Ramos (cell line): ENCODE measurements at regions not wholly inside any gene's neighbourhood (a gene's known extent, or its start where the extent isn't known, plus 50 kb on each side); places are given as distances from the start of the nearest gene placed in this dataset.

Source experiments
- in situ Hi-C: fragments of 300-500 bp; cut with MboI; formaldehyde crosslinking; loops from one replicate; pipeline ENCODE4 v1.14.3; 2022; ENCODE audit warnings: low sequenced_read_pairs; ENCODE audit not compliant: unreplicated experiment

- in situ Hi-C loops, result loop anchor here (25.0 kb wide), 1 partner anchor 96 kb away; no protein-coding TSS in a partner anchor
These were observed 437.5 kb downstream of the FGF9 start for GRCh38 chr13:22108283-22108942.

- in situ Hi-C loops, result loop anchor here (25.0 kb wide), 1 partner anchor 97 kb away; no protein-coding TSS in a partner anchor
These were observed 438.1 kb downstream of the FGF9 start for GRCh38 chr13:22108979-22109378.

- in situ Hi-C loops, result loop anchor here (25.0 kb wide), 1 partner anchor 98 kb away; no protein-coding TSS in a partner anchor
These were observed 439.5 kb downstream of the FGF9 start for GRCh38 chr13:22110368-22110767.

GRCh38 chr13:22111152-22111783, 440.4 kb downstream of the FGF9 start:
- in situ Hi-C loops, result loop anchor here (25.0 kb wide), 1 partner anchor 99 kb away; no protein-coding TSS in a partner anchor

- in situ Hi-C loops, result loop anchor here (25.0 kb wide), 1 partner anchor 100 kb away; no protein-coding TSS in a partner anchor
These were observed 441.1 kb downstream of the FGF9 start for GRCh38 chr13:22111961-22112360.

- in situ Hi-C loops, result loop anchor here (25.0 kb wide), 1 partner anchor 101 kb away; no protein-coding TSS in a partner anchor
These were observed 442.3 kb downstream of the FGF9 start for GRCh38 chr13:22112956-22113745.

- in situ Hi-C loops, result loop anchor here (25.0 kb wide), 1 partner anchor 102 kb away; no protein-coding TSS in a partner anchor
These were observed 443.9 kb downstream of the FGF9 start for GRCh38 chr13:22114630-22115311.

- in situ Hi-C loops, result loop anchor here (25.0 kb wide), 1 partner anchor 106 kb away; no protein-coding TSS in a partner anchor
These were observed 447.3 kb downstream of the FGF9 start for GRCh38 chr13:22118158-22118557.

- in situ Hi-C loops, result loop anchor here (25.0 kb wide), 1 partner anchor 108 kb away; no protein-coding TSS in a partner anchor
These were observed 449.8 kb downstream of the FGF9 start for GRCh38 chr13:22120646-22121045.

GRCh38 chr13:22121146-22121739, 450.4 kb downstream of the FGF9 start:
- in situ Hi-C loops, result loop anchor here (25.0 kb wide), 1 partner anchor 109 kb away; no protein-coding TSS in a partner anchor

GRCh38 chr13:22126433-22127021, 455.7 kb downstream of the FGF9 start:
- in situ Hi-C loops, result no loop called here

GRCh38 chr13:22127277-22128164, 456.6 kb downstream of the FGF9 start:
- in situ Hi-C loops, result no loop called here

GRCh38 chr13:22128441-22129408, 457.9 kb downstream of the FGF9 start:
- in situ Hi-C loops, result no loop called here

GRCh38 chr13:22130254-22130653, 459.4 kb downstream of the FGF9 start:
- in situ Hi-C loops, result no loop called here

- in situ Hi-C loops, result no loop called here
These were observed 463.4 kb downstream of the FGF9 start for GRCh38 chr13:22134261-22134660.

GRCh38 chr13:22135446-22135845, 464.6 kb downstream of the FGF9 start:
- in situ Hi-C loops, result no loop called here
